ENCODE measurements at regions not wholly inside any gene's neighbourhood (a gene's known extent, or its start where the extent isn't known, plus 50 kb on each side); places are given as distances from the start of the nearest gene placed in this dataset.

DNA sequence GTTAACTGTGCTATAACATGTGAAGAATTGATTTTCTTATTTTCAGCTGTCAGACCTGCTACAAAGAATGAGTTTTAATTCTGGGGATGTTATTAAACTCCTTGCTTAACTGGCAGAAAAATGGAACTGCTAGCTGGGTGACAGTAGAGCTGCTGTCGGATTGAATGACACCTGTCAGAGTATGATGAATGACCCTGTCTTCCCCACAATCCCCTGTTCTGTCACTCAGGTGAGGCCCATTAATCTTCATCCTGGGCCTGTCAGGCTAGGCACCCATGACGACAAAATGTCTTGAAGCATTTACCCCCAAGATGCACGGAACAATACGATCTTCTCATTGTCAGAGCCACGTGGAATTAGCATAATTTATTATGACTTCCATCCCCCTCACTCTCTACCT lies 129.9 kb upstream of the ETAA1 start:
- ChIA-PET POLR2A (no interaction called here), CTCF (interaction anchor here (1.3 kb wide), 1 partner anchor 10 kb away, joined by 3 read pairs; no protein-coding TSS in a partner anchor)
- FAIRE-seq (no peak), DNase-seq (ENCODE audit: low read depth, low spot score) (no peak)
- Histone ChIP-seq H3K27ac (ENCODE audit: insufficient read depth, low read depth, low read length) (no peak overlapping the region), H3K27me3 (ENCODE audit: control insufficient read depth in 2 of 2, insufficient read depth in 2 of 2, low read length in 2 of 2) (no peaks in the 10 kb centered on the region), H3K9ac (replicated peaks; ENCODE audit: extremely low read depth, insufficient read depth, low read length) (no peak overlapping the region), H3K36me3 (ENCODE audit: control insufficient read depth in 2 of 2, extremely low read depth in 1 of 2, insufficient read depth in 2 of 2, low read length in 2 of 2) (no peaks in the 10 kb centered on the region), H2AFZ (ENCODE audit: low read depth, low read length) (no peak overlapping the region), H3K4me1 (ENCODE audit: control insufficient read depth, extremely low read depth, insufficient read depth, low read length) (peaks cover 6% of the 10 kb centered on the region), H3K9me1 (replicated peaks; ENCODE audit: control insufficient read depth, extremely low read depth, insufficient read depth, low read length) (no peaks in the 10 kb centered on the region), H3K4me2 (ENCODE audit: insufficient read depth, low read length) (no peak overlapping the region), H3K79me2 (ENCODE audit: control insufficient read depth, insufficient read depth, low read length) (no peaks in the 10 kb centered on the region), H4K20me1 (replicated peaks; ENCODE audit: control insufficient read depth, extremely low read depth, insufficient read depth, low read length) (no peaks in the 10 kb centered on the region), H3K4me3 (replicated peaks in 1 of 3; ENCODE audit: insufficient read depth in 1 of 3, low read depth in 1 of 3, low read length in 3 of 3) (no peak overlapping the region), H3K9me3 (replicated peaks; ENCODE audit: control insufficient read depth, insufficient read depth, low read length) (no peaks in the 10 kb centered on the region)
- dilution Hi-C loops (cut with MboI; ENCODE audit: extremely low pct_ligation_motif_present, low sequenced_read_pairs) = no loop called here
- BruUV-seq (replicated peaks) = no TSS peak
- TF ChIP-seq POLR2A (IDR thresholded peaks at IDR 0.05; ENCODE audit: low read depth, low read length) = no peak
- TF ChIP-seq, protein P1, sequence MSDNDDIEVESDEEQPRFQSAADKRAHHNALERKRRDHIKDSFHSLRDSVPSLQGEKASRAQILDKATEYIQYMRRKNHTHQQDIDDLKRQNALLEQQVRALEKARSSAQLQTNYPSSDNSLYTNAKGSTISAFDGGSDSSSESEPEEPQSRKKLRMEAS (IDR thresholded peaks at IDR 0.05; ENCODE audit: insufficient read depth, insufficient read length) = no peak
- TF ChIP-seq, protein P2, sequence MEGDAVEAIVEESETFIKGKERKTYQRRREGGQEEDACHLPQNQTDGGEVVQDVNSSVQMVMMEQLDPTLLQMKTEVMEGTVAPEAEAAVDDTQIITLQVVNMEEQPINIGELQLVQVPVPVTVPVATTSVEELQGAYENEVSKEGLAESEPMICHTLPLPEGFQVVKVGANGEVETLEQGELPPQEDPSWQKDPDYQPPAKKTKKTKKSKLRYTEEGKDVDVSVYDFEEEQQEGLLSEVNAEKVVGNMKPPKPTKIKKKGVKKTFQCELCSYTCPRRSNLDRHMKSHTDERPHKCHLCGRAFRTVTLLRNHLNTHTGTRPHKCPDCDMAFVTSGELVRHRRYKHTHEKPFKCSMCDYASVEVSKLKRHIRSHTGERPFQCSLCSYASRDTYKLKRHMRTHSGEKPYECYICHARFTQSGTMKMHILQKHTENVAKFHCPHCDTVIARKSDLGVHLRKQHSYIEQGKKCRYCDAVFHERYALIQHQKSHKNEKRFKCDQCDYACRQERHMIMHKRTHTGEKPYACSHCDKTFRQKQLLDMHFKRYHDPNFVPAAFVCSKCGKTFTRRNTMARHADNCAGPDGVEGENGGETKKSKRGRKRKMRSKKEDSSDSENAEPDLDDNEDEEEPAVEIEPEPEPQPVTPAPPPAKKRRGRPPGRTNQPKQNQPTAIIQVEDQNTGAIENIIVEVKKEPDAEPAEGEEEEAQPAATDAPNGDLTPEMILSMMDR (IDR thresholded peaks at IDR 0.05; ENCODE audit: extremely low read depth in 1 of 2, insufficient read depth in 1 of 2, low read depth in 1 of 2, low read length in 2 of 2) = no peak
- no peak for TF ChIP-seq POLR2AphosphoS5 (IDR thresholded peaks at IDR 0.05; ENCODE audit: insufficient read depth, low read depth, low read length)
- no peak for TF ChIP-seq MYC (IDR thresholded peaks at IDR 0.05; ENCODE audit: low read depth, low read length)
- TF ChIP-seq JUN (IDR thresholded peaks at IDR 0.05; ENCODE audit: borderline replicate concordance, insufficient read depth, insufficient read length, low read depth) = no peak
- no peak for TF ChIP-seq GATA2 (IDR thresholded peaks at IDR 0.05; ENCODE audit: insufficient read depth, insufficient read length, low read depth, low read length)
- no peak for TF ChIP-seq FOS (IDR thresholded peaks at IDR 0.05; ENCODE audit: borderline replicate concordance, insufficient read depth, low read length)
- TF ChIP-seq EZH2 (IDR thresholded peaks at IDR 0.05; ENCODE audit: borderline replicate concordance, low read depth, low read length, severe bottlenecking) = no peak
- intact Hi-C loops (cut with micrococcal nuclease) = no loop called here

Data from endothelial cell of umbilical vein (primary cell).